Stimulated activated CD4-positive, alpha-beta T cell treated with anti-CD3 and anti-CD28 coated beads, Interleukin-4, amount 100 ng/mL, for 1 hour (primary cell): ENCODE measurements at regions not wholly inside any gene's neighbourhood (a gene's known extent, or its start where the extent isn't known, plus 50 kb on each side); places are given as distances from the start of the nearest gene placed in this dataset.

Experiments used
- DNase-seq: peaks from one replicate; pipeline ENCODE4 v3.0.0-alpha.2; 2020

DNA sequence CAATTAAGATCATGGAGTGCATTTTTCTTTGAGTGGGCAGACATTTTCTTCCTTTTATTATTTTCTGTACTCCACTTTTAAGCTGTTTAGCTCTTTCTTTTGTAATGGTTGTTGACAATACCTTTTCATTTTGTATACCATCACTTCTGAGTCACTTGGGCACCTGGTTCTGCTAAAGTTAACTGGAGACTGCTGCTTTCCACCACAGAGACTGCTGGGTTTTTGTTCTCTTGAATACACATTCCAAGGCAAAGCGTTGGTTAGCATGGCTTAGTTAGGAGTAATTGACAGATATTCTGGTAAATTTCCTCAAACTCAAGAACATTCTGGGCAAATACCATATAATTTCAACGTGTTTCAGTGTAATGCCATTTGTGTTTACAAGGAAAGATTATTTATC is 541.9 kb upstream of the CELF2 start:
- no peak for DNase-seq

GRCh38 chr10:10477844-10478243 is 539.8 kb upstream of the CELF2 start:
- DNase-seq, result no peak

DNA sequence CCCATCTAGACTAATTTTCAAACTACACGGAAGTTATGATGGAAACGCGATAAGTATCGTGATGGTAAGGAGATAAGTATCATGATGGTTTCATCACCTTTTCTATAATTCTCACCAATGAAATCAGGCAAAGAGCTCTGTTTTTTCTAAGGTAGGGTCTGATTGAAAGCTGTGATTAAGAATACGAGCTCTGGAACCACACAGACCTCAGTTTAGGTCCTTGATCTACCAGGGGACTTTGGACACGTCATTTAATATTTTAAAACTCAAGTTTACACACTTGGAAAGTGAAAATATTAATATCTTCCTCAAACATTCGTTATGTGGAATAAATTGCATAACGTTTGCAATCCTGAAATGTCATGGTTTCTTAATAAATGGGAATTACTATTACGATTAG is 538.2 kb upstream of the CELF2 start:
- no peak for DNase-seq

GRCh38 chr10:10482613-10483012 is 535.1 kb upstream of the CELF2 start:
- no peak for DNase-seq

GRCh38 chr10:10489076-10489475 is 528.6 kb upstream of the CELF2 start:
- no peak for DNase-seq

GRCh38 chr10:10489805-10490571 is 527.7 kb upstream of the CELF2 start:
- no peak for DNase-seq

GRCh38 chr10:10490581-10490980 is 527.1 kb upstream of the CELF2 start:
- no peak for DNase-seq

- DNase-seq, result no peak
Observed at GRCh38 chr10:10492420-10492819, 525.3 kb upstream of the CELF2 start.

DNA sequence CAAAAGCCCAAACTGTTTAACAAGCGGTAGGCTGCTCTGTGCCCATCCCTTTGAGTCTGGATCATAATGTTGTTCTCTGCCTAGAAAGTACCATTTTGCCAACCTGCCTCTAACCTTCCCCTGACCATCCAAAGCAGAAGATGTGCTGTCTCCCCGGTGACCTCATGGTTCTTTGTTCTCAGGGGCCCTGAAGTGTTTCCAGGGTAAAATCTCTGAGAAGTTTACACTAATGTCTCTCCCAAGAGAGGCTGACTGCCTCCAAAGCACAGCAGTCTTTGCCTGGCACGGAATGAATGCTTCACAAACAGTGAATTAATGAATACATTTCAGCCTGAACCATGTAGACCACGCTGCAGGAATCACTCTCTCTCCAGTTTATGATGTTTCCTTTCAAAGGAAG is 523.8 kb upstream of the CELF2 start:
- DNase-seq, result no peak

DNA sequence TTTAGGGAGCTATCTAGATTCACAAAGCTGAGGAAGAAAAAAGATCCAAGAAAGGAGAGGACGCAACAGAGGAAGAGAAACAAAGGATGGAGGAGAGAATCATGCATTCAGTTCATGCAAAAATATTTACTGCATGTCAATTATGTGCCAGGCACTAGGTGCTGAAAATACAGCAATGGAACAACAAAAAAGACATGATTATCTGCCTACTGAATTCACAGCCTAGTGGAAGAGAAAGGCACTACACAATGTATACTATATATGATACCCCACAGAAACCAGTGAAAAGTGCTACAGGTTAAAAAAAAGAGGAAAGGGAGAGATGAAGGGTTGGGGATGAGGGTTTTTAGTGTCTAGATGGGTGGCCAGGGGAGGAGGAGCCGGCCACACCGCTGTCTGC is 520.4 kb upstream of the CELF2 start:
- DNase-seq, result no peak

GRCh38 chr10:10498781-10499180 is 518.9 kb upstream of the CELF2 start:
- DNase-seq, result no peak

- no peak for DNase-seq
Observed at GRCh38 chr10:10499839-10500238, 517.8 kb upstream of the CELF2 start.

- no peak for DNase-seq
Observed at GRCh38 chr10:10500937-10501336, 516.7 kb upstream of the CELF2 start.

DNA sequence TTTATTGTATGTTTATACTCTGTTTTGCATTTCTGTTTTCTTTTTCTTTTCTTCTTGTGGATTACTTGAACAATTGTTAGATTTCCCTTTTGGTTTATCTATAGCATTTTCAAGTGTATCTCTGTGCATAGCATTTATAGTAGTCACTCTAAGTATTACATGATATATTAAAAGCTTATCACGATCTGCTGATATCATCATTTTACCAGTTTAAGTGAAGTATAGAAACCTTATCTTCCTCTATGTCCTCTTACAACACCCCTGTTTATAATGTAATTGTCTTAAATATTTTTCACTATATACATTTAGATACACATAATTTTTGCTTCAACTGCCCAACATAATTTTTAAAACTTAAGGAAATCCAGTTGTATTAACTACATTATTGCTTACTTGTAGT is 513.9 kb upstream of the CELF2 start:
- no peak for DNase-seq

DNA sequence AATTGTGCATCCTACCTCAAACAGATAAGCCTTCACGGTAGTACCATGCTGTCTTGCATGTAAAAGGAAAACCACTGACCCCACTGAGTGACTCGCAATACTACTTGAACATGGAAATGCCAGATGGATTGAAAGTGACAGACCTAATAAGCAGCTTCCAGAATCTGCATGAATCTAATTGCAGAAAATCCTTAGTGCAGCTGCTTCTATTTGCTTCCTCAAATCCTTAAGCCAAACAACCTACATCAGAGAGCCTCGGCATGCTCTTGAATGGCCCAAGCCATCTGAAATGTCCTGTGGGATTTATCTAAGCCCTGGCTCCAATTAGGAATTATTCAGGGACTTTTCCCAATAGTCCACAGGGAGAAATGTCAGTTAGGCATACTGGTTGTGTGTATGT is 509.5 kb upstream of the CELF2 start:
- DNase-seq, result no peak

DNA sequence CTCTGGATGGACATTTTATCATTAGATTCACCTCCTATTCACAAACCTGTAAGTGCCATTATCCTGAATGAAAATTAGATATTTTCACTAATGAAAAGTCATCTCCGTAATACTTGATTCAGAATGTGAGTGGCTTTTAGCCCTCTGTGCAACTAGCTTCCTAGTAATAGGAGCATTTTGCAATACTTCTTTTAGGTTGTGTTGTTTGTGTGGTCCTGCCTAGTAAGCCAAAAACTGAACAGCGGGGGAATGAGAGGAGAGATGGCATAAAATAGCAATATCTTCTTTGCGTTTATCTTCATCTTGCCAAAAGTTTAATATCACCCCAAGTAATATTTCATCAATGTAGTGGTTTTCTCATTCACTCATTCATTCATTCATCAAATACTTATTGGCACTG is 507.5 kb upstream of the CELF2 start:
- no peak for DNase-seq

- DNase-seq, result no peak
Observed at GRCh38 chr10:10513067-10513466, 504.6 kb upstream of the CELF2 start.

DNA sequence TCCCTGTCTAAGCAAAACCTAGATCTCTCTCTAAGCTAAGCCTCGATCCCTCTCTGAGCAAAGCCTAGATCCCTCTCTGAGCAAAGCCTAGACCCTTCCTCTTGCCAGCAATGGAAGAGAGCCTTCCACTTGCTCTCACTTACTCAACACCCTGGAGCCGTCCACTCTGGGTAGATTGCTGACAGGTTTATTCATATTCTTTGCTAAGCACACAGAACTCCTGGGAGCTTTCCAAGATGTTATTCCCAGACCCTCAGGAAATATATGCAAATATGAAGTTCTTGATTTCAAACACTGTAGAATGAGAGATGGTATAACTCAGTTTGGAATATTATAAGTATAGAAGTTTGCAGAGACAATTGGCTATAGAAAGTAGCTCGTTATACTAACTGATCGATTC is 503.8 kb upstream of the CELF2 start:
- no peak for DNase-seq

DNA sequence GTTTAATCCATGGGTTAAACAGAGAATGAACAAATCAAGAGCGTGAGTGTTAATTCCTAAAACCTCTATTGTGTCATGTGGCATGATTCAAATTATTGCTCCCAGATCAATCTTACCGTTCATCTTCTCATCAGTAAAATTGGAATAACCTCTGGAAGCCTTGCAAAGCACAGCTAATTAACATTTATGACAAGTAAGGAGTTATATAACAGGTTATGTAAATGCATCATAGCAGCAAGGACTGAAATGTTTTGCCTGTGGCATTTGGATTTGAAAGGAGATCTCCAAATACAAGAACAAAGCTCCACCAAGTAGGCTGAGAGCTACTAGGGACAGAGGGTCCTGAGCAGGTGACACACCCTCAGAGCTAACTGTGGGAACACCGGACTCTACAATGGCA is 502.9 kb upstream of the CELF2 start:
- no peak for DNase-seq

DNA sequence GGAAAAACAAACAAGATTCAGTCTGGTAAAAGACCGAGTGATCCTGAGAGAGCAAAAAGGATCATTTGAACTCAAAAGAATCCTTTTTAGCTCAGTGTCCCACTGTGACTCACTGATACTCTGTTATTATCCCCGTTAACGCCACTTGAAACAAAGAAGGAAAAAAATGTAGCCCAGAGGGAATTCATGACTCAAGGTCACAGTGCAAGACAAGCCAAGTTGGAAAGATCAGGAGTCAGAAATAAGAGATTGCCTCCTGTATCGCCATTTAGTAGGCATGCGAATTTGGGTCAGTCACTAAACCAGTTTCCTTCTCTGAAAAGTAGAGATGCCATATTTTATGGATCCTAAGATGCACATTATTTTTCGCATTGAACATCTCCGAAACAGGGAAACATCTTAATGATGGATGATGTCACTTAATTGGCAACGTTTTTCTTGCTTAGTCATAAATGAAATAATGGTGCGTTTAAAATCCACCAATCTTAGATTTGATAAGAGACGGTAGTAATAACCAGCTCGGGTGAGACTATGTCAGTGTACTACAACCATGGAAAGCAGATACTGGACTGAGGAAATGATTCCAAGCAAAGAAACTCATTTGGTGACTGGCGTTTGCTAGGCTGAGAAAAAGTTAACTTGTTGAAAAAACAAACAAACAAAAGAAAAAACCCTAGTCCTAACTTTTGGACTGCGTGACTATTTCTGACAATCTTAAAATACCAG is 502.0 kb upstream of the CELF2 start:
- DNase-seq, result no peak

GRCh38 chr10:10516346-10517130 is 501.1 kb upstream of the CELF2 start:
- DNase-seq, result no peak

DNA sequence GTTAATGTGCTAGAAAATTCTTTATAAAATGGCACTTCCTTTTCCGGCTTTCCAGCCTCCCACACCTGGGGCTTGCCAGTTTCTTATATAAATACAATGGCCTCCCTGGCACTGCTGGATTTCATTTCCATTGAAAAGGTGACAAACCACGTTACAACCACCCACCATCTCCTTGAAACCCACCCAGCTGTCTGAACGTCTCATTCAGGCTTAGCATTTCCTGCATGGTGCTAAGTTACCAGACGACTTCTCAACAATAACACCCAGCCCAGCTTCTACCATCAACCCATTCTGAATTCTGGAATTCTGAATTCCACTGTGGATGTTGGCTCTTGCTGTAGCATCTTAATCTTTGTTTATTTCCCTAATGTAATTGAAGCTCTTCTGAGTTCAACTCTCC is 499.8 kb upstream of the CELF2 start:
- no peak for DNase-seq

DNA sequence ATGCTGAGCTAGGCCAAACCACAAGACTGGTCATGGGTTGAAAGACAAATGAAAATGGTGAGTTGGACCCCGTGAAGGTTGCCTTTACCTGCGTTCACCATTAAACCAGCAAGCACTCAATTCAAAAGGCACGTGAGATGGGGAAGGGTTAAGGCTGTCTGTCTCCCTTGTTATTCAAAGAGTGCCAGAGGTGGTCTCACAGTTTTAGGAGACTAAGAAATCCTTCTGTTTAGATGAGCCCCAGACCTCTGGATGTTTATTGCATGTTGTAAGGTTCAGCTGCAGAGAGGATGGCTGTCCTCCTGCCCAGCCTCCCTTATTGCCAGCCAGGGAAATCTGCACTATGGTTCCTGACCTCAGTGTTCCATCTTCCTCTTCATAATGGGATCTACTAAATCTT is 498.0 kb upstream of the CELF2 start:
- no peak for DNase-seq
